A172 (cell line): ENCODE measurements at regions not wholly inside any gene's neighbourhood (a gene's known extent, or its start where the extent isn't known, plus 50 kb on each side); places are given as distances from the start of the nearest gene placed in this dataset.

ENCODE experiments used
- DNase-seq: peaks from one replicate; pipeline ENCODE4 v3.0.0-alpha.2; 2015; ENCODE audit warnings: low spot score

DNA sequence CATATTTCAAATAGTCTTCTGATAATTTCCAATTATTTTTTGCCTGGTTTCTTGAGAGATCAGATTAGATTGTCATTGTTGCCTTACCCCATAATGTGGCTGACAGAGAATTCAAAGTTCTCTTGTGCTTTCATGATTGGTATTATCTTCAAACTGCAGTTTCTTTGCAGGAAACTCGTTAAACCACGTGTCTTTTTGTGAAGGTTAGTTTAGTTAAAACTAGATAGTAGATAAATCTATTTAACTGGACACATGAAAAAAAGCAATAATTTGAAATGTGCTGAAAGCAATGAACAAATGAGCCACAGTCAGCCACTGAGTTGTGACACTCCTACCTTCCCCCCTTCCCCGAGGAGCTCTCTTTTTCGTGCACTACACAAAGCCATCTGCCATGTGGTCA, 327.5 kb upstream of the UMPS start:
- no peak for DNase-seq

- no peak for DNase-seq
Measured at GRCh38 chr3:124404621-124405020, 325.6 kb upstream of the UMPS start.

- DNase-seq: no peak
Measured at GRCh38 chr3:124407260-124407659, 323.0 kb upstream of the UMPS start.

GRCh38 chr3:124409650-124410275, 320.5 kb upstream of the UMPS start:
- DNase-seq: peak; percentile 92

GRCh38 chr3:124410471-124410870, 319.8 kb upstream of the UMPS start:
- peak; percentile 64 for DNase-seq

GRCh38 chr3:124411728-124412127, 318.5 kb upstream of the UMPS start:
- DNase-seq: no peak

DNA sequence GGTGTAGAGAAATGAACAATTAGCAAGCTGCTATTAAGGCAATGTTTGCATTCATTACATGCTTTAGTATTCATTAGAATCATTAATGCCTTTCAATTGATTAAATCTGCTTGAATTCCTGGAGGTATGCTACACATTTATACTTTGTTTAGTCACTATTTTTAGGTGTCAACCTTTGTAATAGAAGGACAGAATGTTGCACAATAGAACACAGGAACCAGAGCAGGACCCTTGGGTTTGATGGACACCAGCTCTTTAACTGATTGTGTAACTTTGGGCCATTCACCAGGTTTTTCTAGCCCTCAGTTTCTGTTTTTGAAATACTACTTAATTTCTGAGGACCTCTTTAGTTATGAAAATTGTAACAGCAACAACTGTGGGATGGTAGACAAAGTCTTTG, 317.6 kb upstream of the UMPS start:
- DNase-seq: no peak

- DNase-seq: no peak
Measured at GRCh38 chr3:124413393-124413792, 316.9 kb upstream of the UMPS start.

DNA sequence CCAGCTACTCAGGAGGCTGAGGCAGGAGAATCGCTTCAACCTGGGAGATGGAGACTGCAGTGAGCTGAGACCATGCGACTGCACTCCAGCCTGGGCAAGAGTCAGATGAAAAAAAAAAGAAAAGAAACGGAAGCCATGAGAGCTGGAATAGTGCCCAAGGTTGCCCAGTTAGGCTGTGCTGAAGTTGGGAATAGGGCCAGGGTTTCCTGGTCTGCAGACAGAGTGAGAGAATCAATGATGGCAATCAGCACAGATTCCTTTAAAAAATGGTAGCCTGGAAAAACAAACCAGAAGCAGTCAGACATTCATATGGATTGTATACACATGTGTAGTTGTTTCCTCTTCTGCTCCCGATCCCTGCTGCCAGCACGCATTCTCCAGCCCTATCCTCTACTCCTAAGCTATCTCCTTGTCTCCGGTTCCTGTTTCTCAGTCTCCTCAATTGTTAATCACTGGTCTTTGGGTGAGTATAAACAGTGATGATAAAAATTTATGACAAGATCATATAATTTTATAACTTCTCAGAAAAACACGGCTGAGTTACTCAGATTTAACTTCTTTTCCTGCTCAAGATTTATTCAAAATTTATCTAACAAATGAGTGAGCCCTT, 316.2 kb upstream of the UMPS start:
- no peak for DNase-seq

GRCh38 chr3:124415446-124415960, 314.7 kb upstream of the UMPS start:
- no peak for DNase-seq

GRCh38 chr3:124419303-124419702, 310.9 kb upstream of the UMPS start:
- DNase-seq: no peak

DNA sequence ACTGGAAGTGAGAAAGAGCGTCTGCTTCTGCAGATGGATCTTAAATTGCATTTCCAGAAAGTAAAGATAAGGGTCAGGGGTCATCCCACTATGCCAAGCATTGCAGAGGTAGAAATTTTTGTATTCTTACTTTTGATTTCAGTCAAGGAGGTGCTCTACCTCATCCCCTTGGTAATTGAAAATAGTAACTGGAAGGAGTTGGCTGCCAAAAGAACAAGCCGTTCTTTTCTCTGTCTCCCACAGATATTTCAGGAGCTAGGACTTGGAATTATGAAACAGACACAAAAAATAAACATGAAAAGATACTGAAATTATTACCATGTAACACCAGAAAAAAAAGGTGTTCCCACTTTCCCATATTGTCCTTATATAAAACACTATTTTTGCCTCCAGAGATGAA, 309.9 kb upstream of the UMPS start:
- no peak for DNase-seq

DNA sequence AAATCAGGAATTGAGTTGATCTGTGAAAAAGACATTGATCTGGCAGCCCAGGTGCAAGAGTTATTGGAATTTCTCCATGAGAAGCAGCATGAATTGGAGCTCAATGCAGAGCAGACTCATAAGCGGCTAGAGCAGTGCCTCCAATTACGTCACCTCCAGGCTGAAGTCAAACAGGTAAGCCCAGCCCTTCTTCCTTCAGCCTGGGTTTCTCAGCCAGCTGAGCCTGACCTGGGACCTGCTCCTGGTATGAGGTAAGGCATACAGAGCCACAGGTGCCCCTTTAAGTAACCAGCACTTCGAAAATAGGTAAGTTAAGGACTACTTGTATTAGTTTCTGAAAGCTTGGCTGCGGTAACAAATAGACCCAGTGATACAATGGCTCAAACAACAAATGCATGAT, 307.4 kb upstream of the UMPS start:
- no peak for DNase-seq

- DNase-seq: no peak
Measured at GRCh38 chr3:124424396-124424795, 305.9 kb upstream of the UMPS start.

GRCh38 chr3:124425972-124426371, 304.3 kb upstream of the UMPS start:
- DNase-seq: no peak

GRCh38 chr3:124428372-124429128, 301.7 kb upstream of the UMPS start:
- DNase-seq: peak; percentile 28

GRCh38 chr3:124429129-124429815, 301.0 kb upstream of the UMPS start:
- peak; percentile 87 for DNase-seq

- DNase-seq: no peak
Measured at GRCh38 chr3:124431331-124431994, 298.8 kb upstream of the UMPS start.

- DNase-seq: no peak
Measured at GRCh38 chr3:124434176-124434575, 296.1 kb upstream of the UMPS start.

- no peak for DNase-seq
Measured at GRCh38 chr3:124435467-124435866, 294.8 kb upstream of the UMPS start.

DNA sequence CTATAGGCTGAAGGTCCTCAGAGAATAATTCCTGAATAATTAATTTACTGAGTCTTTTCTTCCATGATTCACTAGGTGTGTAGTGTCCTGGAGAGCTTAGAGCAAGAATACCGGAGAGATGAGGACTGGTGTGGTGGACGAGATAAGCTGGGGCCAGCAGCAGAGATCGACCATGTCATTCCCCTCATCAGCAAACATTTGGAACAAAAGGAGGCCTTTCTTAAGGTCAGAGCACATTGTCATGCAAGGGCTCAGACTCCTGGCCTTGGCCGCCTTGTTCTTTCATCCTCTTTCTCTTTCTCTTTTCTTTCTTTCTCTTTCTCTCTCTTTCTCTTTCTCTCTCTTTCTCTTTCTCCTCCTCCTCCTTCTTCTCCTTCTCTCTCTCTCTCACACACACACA, 291.4 kb upstream of the UMPS start:
- DNase-seq: no peak

GRCh38 chr3:124439603-124440002, 290.6 kb upstream of the UMPS start:
- DNase-seq: no peak
